Endothelial cell of umbilical vein (primary cell): ENCODE measurements at regions not wholly inside any gene's neighbourhood (a gene's known extent, or its start where the extent isn't known, plus 50 kb on each side); places are given as distances from the start of the nearest gene placed in this dataset.

Source experiments
- BruUV-seq: library from RNA; stranded (reverse); fragments of 400-500 nt; replicated peaks from 2 replicates; lab custom pipeline; 2021; lab: Mats Ljungman, UMichigan
- CTCF ChIA-PET: fragments of 300-600, 350-600 bp; sonication (Branson Sonifier 250); formaldehyde crosslinking; loops from one replicate; lab custom pipeline; 2021; ENCODE audit warnings: antibody characterized with exemption, inconsistent platforms; lab: Charles Lee
- POLR2A ChIA-PET: fragments of 300-600, 350-600 bp; sonication (Branson Sonifier 250); formaldehyde crosslinking; loops from one replicate; lab custom pipeline; 2021; ENCODE audit warnings: antibody characterized with exemption, inconsistent platforms; lab: Charles Lee
- DNase-seq: peaks from one replicate; pipeline ENCODE4 v3.0.0-alpha.2; 2011; ENCODE audit warnings: low read depth, low spot score
- FAIRE-seq: peaks from 2 replicates; lab custom pipeline; 2011; peaks lifted over from hg19 to GRCh38; lab: Jason Lieb, UNC
- H2AFZ ChIP-seq: 2 replicates; pipeline ENCODE4 v1.6.0; 2012; ENCODE audit warnings: low read depth, low read length, control low read depth, inconsistent platforms
- H3K27ac ChIP-seq: 2 replicates; pipeline ENCODE4 v1.5.1; 2011; ENCODE audit warnings: low read depth, mild to moderate bottlenecking, control low read depth, low read length, moderate library complexity; ENCODE audit not compliant: insufficient read depth
- H3K27me3 ChIP-seq, 2 experiments: 2 replicates each; pipeline versions ENCODE4 v1.6.0 to v1.6.1; 2011; ENCODE audit warnings: low read length in 2 of 2, mixed read lengths in 1 of 2; ENCODE audit not compliant: control insufficient read depth in 2 of 2, insufficient read depth in 2 of 2
- H3K36me3 ChIP-seq, 2 experiments: 2 replicates in 1 of 2; 3 replicates in 1 of 2; pipeline ENCODE4 v1.5.1; 2011; ENCODE audit warnings: low read length in 2 of 2, mild to moderate bottlenecking in 1 of 2, moderate library complexity in 1 of 2; ENCODE audit not compliant: control insufficient read depth in 2 of 2, insufficient read depth in 2 of 2; ENCODE audit errors: extremely low read depth in 1 of 2
- H3K4me1 ChIP-seq: 3 replicates; pipeline ENCODE4 v1.5.1; 2011; ENCODE audit warnings: mild to moderate bottlenecking, low read length; ENCODE audit not compliant: control insufficient read depth, insufficient read depth; ENCODE audit errors: extremely low read depth
- H3K4me2 ChIP-seq: 2 replicates; pipeline ENCODE4 v1.6.1; 2011; ENCODE audit warnings: low read length, control low read depth, mixed read lengths; ENCODE audit not compliant: insufficient read depth
- H3K4me3 ChIP-seq, 3 experiments: fragments of 200-600 bp in 1 of 3; sonication (generic), shearing (Covaris generic) in 1 of 3; replicated peaks in 1 of 3; 2 replicates each; pipeline ENCODE4 v1.5.1; 2011 to 2016; ENCODE audit warnings: control low read depth in 3 of 3, low read length in 3 of 3, mild to moderate bottlenecking in 2 of 3, inconsistent platforms in 1 of 3, low read depth in 1 of 3, moderate library complexity in 1 of 3; ENCODE audit not compliant: insufficient read depth in 1 of 3
- H3K79me2 ChIP-seq: 2 replicates; pipeline ENCODE4 v1.6.0; 2012; ENCODE audit warnings: low read length, inconsistent platforms; ENCODE audit not compliant: control insufficient read depth, insufficient read depth
- H3K9ac ChIP-seq: replicated peaks from 2 replicates; pipeline ENCODE3; 2011; ENCODE audit warnings: low read length, control low read depth; ENCODE audit not compliant: insufficient read depth; ENCODE audit errors: extremely low read depth
- H3K9me1 ChIP-seq: replicated peaks from 3 replicates; pipeline ENCODE4 v1.6.0; 2011; ENCODE audit warnings: mild to moderate bottlenecking, low read length; ENCODE audit not compliant: control insufficient read depth, insufficient read depth; ENCODE audit errors: extremely low read depth
- H3K9me3 ChIP-seq: replicated peaks from 2 replicates; pipeline ENCODE4 v1.5.1; 2012; ENCODE audit warnings: low read length, inconsistent platforms; ENCODE audit not compliant: control insufficient read depth, insufficient read depth
- H4K20me1 ChIP-seq: replicated peaks from 2 replicates; pipeline ENCODE3; 2011; ENCODE audit warnings: mild to moderate bottlenecking, low read length; ENCODE audit not compliant: control insufficient read depth, insufficient read depth; ENCODE audit errors: extremely low read depth
- EZH2 ChIP-seq: IDR thresholded peaks from 2 replicates; pipeline ENCODE4 v1.6.1; 2012; ENCODE audit warnings: borderline replicate concordance, low read depth, mild to moderate bottlenecking, moderate library complexity, low read length, inconsistent platforms; ENCODE audit not compliant: severe bottlenecking
- FOS ChIP-seq: IDR thresholded peaks from 2 replicates; pipeline ENCODE4 v1.6.1; 2011; ENCODE audit warnings: mild to moderate bottlenecking, low read length, moderate library complexity, borderline replicate concordance; ENCODE audit not compliant: insufficient read depth
- GATA2 ChIP-seq: IDR thresholded peaks from 2 replicates; pipeline ENCODE4 v1.7.0; 2011; ENCODE audit warnings: low read depth, mild to moderate bottlenecking, moderate library complexity, mixed read lengths, low read length; ENCODE audit not compliant: insufficient read length, insufficient read depth
- JUN ChIP-seq: IDR thresholded peaks from 2 replicates; pipeline ENCODE4 v1.6.1; 2011; ENCODE audit warnings: borderline replicate concordance, low read depth; ENCODE audit not compliant: insufficient read length, insufficient read depth
- MAX ChIP-seq: IDR thresholded peaks from 2 replicates; pipeline ENCODE4 v1.6.1; 2011; ENCODE audit not compliant: insufficient read depth, insufficient read length
- MYC ChIP-seq: IDR thresholded peaks from one replicate; pipeline ENCODE4 v1.6.1; 2011; ENCODE audit warnings: mild to moderate bottlenecking, low read depth, low read length
- POLR2A ChIP-seq: IDR thresholded peaks from 2 replicates; pipeline ENCODE4 v1.6.1; 2012; ENCODE audit warnings: low read depth, mild to moderate bottlenecking, control low read depth, low read length
- POLR2AphosphoS5 ChIP-seq: IDR thresholded peaks from 2 replicates; pipeline ENCODE4 v1.6.1; 2012; ENCODE audit warnings: low read depth, mild to moderate bottlenecking, control low read depth, low read length, moderate library complexity; ENCODE audit not compliant: insufficient read depth
- dilution Hi-C: fragments of 300-500 bp; cut with MboI; formaldehyde crosslinking; loops from one replicate; pipeline ENCODE4 v1.15.0; 2019; ENCODE audit warnings: low sequenced_read_pairs; ENCODE audit not compliant: extremely low pct_ligation_motif_present
- intact Hi-C: fragments of 100-400 bp; cut with micrococcal nuclease; formaldehyde crosslinking; loops from one replicate; pipeline ENCODE4 v1.10.0; 2022
- TF ChIP-seq, protein P1 (sequence below), 2 donors: IDR thresholded peaks; 1 replicate in 1 of 2; 2 replicates in 1 of 2; pipeline ENCODE4 v1.5.1; 2011; ENCODE audit warnings: low read length in 2 of 2, mild to moderate bottlenecking in 2 of 2, moderate library complexity in 2 of 2, control low read depth in 1 of 2, inconsistent platforms in 1 of 2, low read depth in 1 of 2; ENCODE audit not compliant: insufficient read depth in 1 of 2; ENCODE audit errors: extremely low read depth in 1 of 2

- peak; percentile 57 for TF ChIP-seq EZH2
- TF ChIP-seq JUN, result no peak
- H3K27me3 ChIP-seq, result no peaks in the 10 kb centered on the region
- peaks cover 20% of the 10 kb centered on the region for H3K4me1 ChIP-seq
- H3K9me3 ChIP-seq, result no peaks in the 10 kb centered on the region
- no peak overlapping the region for H3K27ac ChIP-seq
- dilution Hi-C loops (no loop called here), intact Hi-C loops (no loop called here)
- no peaks in the 10 kb centered on the region for H4K20me1 ChIP-seq
- no peaks in the 10 kb centered on the region for H3K36me3 ChIP-seq
- peak overlapping the region; percentile 31 for H2AFZ ChIP-seq
- H3K9ac ChIP-seq, result no peak overlapping the region
- H3K79me2 ChIP-seq, result no peaks in the 10 kb centered on the region
- no peak for FAIRE-seq
- ChIA-PET POLR2A (no interaction called here), CTCF (interaction anchor here (0.9 to 1.2 kb wide), 5 partner anchors 11 to 66 kb away, joined by 3 to 6 read pairs (median 4); no protein-coding TSS in a partner anchor)
- H3K4me3 ChIP-seq, result peak overlapping the region; percentile 3 to 78 (median 29)
- DNase-seq, result no peak
- H3K4me2 ChIP-seq, result peak overlapping the region; percentile 77
- BruUV-seq, result no TSS peak
- H3K9me1 ChIP-seq, result no peaks in the 10 kb centered on the region
Measured at GRCh38 chr16:85556456-85557082, 56.6 kb upstream of the GSE1 start.

GRCh38 chr16:85557083-85557970 lies 55.8 kb upstream of the GSE1 start:
- POLR2A ChIA-PET, result no interaction called here
- Histone ChIP-seq H3K4me2 (peak overlapping the region; percentile 77), H3K27me3 (no peaks in the 10 kb centered on the region), H3K36me3 (no peaks in the 10 kb centered on the region), H2AFZ (no peak overlapping the region), H3K4me3 (peak overlapping the region in 1 of 3 experiments; percentile 78), H3K9me3 (no peaks in the 10 kb centered on the region), H3K4me1 (peaks cover 20% of the 10 kb centered on the region), H3K79me2 (no peaks in the 10 kb centered on the region), H3K27ac (no peak overlapping the region), H4K20me1 (no peaks in the 10 kb centered on the region), H3K9ac (no peak overlapping the region), H3K9me1 (no peaks in the 10 kb centered on the region)
- dilution Hi-C loops (no loop called here), intact Hi-C loops (no loop called here)
- BruUV-seq, result no TSS peak
- TF ChIP-seq, protein P1, sequence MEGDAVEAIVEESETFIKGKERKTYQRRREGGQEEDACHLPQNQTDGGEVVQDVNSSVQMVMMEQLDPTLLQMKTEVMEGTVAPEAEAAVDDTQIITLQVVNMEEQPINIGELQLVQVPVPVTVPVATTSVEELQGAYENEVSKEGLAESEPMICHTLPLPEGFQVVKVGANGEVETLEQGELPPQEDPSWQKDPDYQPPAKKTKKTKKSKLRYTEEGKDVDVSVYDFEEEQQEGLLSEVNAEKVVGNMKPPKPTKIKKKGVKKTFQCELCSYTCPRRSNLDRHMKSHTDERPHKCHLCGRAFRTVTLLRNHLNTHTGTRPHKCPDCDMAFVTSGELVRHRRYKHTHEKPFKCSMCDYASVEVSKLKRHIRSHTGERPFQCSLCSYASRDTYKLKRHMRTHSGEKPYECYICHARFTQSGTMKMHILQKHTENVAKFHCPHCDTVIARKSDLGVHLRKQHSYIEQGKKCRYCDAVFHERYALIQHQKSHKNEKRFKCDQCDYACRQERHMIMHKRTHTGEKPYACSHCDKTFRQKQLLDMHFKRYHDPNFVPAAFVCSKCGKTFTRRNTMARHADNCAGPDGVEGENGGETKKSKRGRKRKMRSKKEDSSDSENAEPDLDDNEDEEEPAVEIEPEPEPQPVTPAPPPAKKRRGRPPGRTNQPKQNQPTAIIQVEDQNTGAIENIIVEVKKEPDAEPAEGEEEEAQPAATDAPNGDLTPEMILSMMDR (IDR thresholded peaks at IDR 0.05; ENCODE audit: extremely low read depth in 1 of 2, insufficient read depth in 1 of 2, low read depth in 1 of 2, low read length in 2 of 2), result no peak
- TF ChIP-seq MAX (no peak), GATA2 (no peak), EZH2 (no peak), MYC (no peak), POLR2AphosphoS5 (no peak), FOS (no peak), POLR2A (no peak), JUN (no peak)
- FAIRE-seq (no peak), DNase-seq (no peak)
- CTCF ChIA-PET, result interaction anchor here (0.6 to 1.2 kb wide), 7 partner anchors 11 to 66 kb away, joined by 3 to 6 read pairs (median 3); no protein-coding TSS in a partner anchor
